Stimulated activated CD8-positive, alpha-beta memory T cell treated with anti-CD3 and anti-CD28 coated beads, Interleukin-12 subunit alpha, Interleukin-12 subunit beta, amount 100 ng/mL, for 24 hours (primary cell): ENCODE measurements at regions not wholly inside any gene's neighbourhood (a gene's known extent, or its start where the extent isn't known, plus 50 kb on each side); places are given as distances from the start of the nearest gene placed in this dataset.

ENCODE experiments used
- DNase-seq: peaks from one replicate; pipeline ENCODE4 v3.0.0-alpha.2; 2020; ENCODE audit errors: extremely low read depth

- DNase-seq = no peak
Observed at GRCh38 chr4:138964716-138965426, 50.7 kb upstream of the NOCT start.

GRCh38 chr4:138963412-138963811 lies 52.2 kb upstream of the NOCT start:
- no peak for DNase-seq

GRCh38 chr4:138961664-138962063 lies 53.9 kb upstream of the NOCT start:
- no peak for DNase-seq

- DNase-seq = no peak
Observed at GRCh38 chr4:138961129-138961528, 54.5 kb upstream of the NOCT start.

GRCh38 chr4:138960175-138960710 lies 55.3 kb upstream of the NOCT start:
- no peak for DNase-seq

GRCh38 chr4:138959097-138959815 lies 56.3 kb upstream of the NOCT start:
- no peak for DNase-seq

- DNase-seq = no peak
Observed at GRCh38 chr4:138958519-138958918, 57.1 kb upstream of the NOCT start.

- DNase-seq = no peak
Observed at GRCh38 chr4:138957302-138957701, 58.3 kb upstream of the NOCT start.

GRCh38 chr4:138954428-138954827 lies 61.2 kb upstream of the NOCT start:
- no peak for DNase-seq

GRCh38 chr4:138953961-138954371 lies 61.6 kb upstream of the NOCT start:
- DNase-seq = no peak

- no peak for DNase-seq
Observed at GRCh38 chr4:138952411-138952810, 63.2 kb upstream of the NOCT start.

GRCh38 chr4:138951764-138952163 lies 63.8 kb upstream of the NOCT start:
- DNase-seq = no peak

GRCh38 chr4:138949866-138950265 lies 65.7 kb upstream of the NOCT start:
- no peak for DNase-seq

- no peak for DNase-seq
Observed at GRCh38 chr4:138948918-138949317, 66.7 kb upstream of the NOCT start.

- DNase-seq = no peak
Observed at GRCh38 chr4:138946306-138946705, 69.3 kb upstream of the NOCT start.

- DNase-seq = no peak
Observed at GRCh38 chr4:138945840-138946239, 69.7 kb upstream of the NOCT start.

GRCh38 chr4:138945401-138945800 lies 70.2 kb upstream of the NOCT start:
- no peak for DNase-seq

- DNase-seq = no peak
Observed at GRCh38 chr4:138943893-138944292, 71.7 kb upstream of the NOCT start.

GRCh38 chr4:138941037-138941436 lies 74.5 kb upstream of the NOCT start:
- no peak for DNase-seq

- no peak for DNase-seq
Observed at GRCh38 chr4:138939960-138940359, 75.6 kb upstream of the NOCT start.

GRCh38 chr4:138938366-138938690 lies 77.3 kb upstream of the NOCT start:
- DNase-seq = no peak

- no peak for DNase-seq
Observed at GRCh38 chr4:138935135-138935807, 80.3 kb upstream of the NOCT start.

- DNase-seq = no peak
Observed at GRCh38 chr4:138927072-138927471, 88.5 kb upstream of the NOCT start.
